ENCODE measurements at regions not wholly inside any gene's neighbourhood (a gene's known extent, or its start where the extent isn't known, plus 50 kb on each side); places are given as distances from the start of the nearest gene placed in this dataset.

- no peak for TF ChIP-seq CTCF (IDR thresholded peaks at IDR 0.05)
- no peaks in the 10 kb centered on the region for H3K27me3 ChIP-seq
- no peaks in the 10 kb centered on the region for H3K36me3 ChIP-seq (ENCODE audit: low read depth, missing control alignments)
- no peaks in the 10 kb centered on the region for H3K9me3 ChIP-seq
- H3K27ac ChIP-seq, result no peak overlapping the region
- no peak for DNase-seq
- intact Hi-C loops (cut with DNase I; ENCODE audit: low total_unique reads), result no loop called here
- no peaks in the 10 kb centered on the region for H3K4me1 ChIP-seq
- no peak overlapping the region for H3K4me3 ChIP-seq
Measured at GRCh38 chr2:129248198-129248597, 731.3 kb upstream of the RAB6C start.

GRCh38 chr2:129252781-129253460 lies 726.5 kb upstream of the RAB6C start:
- H3K9me3 ChIP-seq, result no peaks in the 10 kb centered on the region
- WGBS, 2 donors, result 86 to 88% methylated on average over 7 of the region's 7 CpGs
- H3K36me3 ChIP-seq (ENCODE audit: low read depth, missing control alignments), result no peaks in the 10 kb centered on the region
- no peaks in the 10 kb centered on the region for H3K4me1 ChIP-seq
- TF ChIP-seq CTCF (IDR thresholded peaks at IDR 0.05) (no peak), POLR2A (IDR thresholded peaks at IDR 0.05) (no peak)
- H3K4me3 ChIP-seq, result no peak overlapping the region
- intact Hi-C loops (cut with DNase I; ENCODE audit: low total_unique reads), result no loop called here
- no peaks in the 10 kb centered on the region for H3K27me3 ChIP-seq
- no peak for DNase-seq
- H3K27ac ChIP-seq, result no peak overlapping the region

GRCh38 chr2:129253461-129253812 lies 726.0 kb upstream of the RAB6C start:
- Histone ChIP-seq H3K4me1 (no peaks in the 10 kb centered on the region), H3K4me3 (no peak overlapping the region), H3K36me3 (ENCODE audit: low read depth, missing control alignments) (no peaks in the 10 kb centered on the region), H3K27ac (no peak overlapping the region), H3K9me3 (no peaks in the 10 kb centered on the region), H3K27me3 (no peaks in the 10 kb centered on the region)
- 60 to 74% methylated on average over 5 of the region's 5 CpGs for WGBS, 2 donors
- TF ChIP-seq CTCF (IDR thresholded peaks at IDR 0.05), result peak in 2 of 3 experiments; percentile 36 to 37
- no peak for TF ChIP-seq POLR2A (IDR thresholded peaks at IDR 0.05)
- peak; percentile 67 for DNase-seq
- intact Hi-C loops (cut with DNase I; ENCODE audit: low total_unique reads), result no loop called here

- TF ChIP-seq CTCF (IDR thresholded peaks at IDR 0.05) (no peak), POLR2A (IDR thresholded peaks at IDR 0.05) (no peak)
- no peak for DNase-seq
Measured at GRCh38 chr2:129254718-129255117, 724.7 kb upstream of the RAB6C start.

GRCh38 chr2:129255610-129256313 lies 723.7 kb upstream of the RAB6C start:
- Histone ChIP-seq H3K27me3 (no peaks in the 10 kb centered on the region), H3K27ac (no peak overlapping the region), H3K4me1 (no peaks in the 10 kb centered on the region), H3K9me3 (no peaks in the 10 kb centered on the region), H3K36me3 (ENCODE audit: low read depth, missing control alignments) (no peaks in the 10 kb centered on the region), H3K4me3 (no peak overlapping the region)
- no peak for DNase-seq
- WGBS, 2 donors, result 87 to 91% methylated on average over 4 of the region's 4 CpGs
- TF ChIP-seq CTCF (IDR thresholded peaks at IDR 0.05) (no peak), POLR2A (IDR thresholded peaks at IDR 0.05) (no peak)
- intact Hi-C loops (cut with DNase I; ENCODE audit: low total_unique reads), result no loop called here

More at GRCh38 chr2:129254718-129255117, 724.7 kb upstream of the RAB6C start:
- intact Hi-C loops (cut with DNase I; ENCODE audit: low total_unique reads), result no loop called here
- 80 to 93% methylated on average over 5 of the region's 5 CpGs for WGBS, 2 donors
- no peak overlapping the region for H3K27ac ChIP-seq
- no peaks in the 10 kb centered on the region for H3K9me3 ChIP-seq
- H3K4me1 ChIP-seq, result no peaks in the 10 kb centered on the region
- H3K36me3 ChIP-seq (ENCODE audit: low read depth, missing control alignments), result no peaks in the 10 kb centered on the region
- H3K27me3 ChIP-seq, result no peaks in the 10 kb centered on the region
- H3K4me3 ChIP-seq, result no peak overlapping the region

Data from testis (tissue), 2 donors.